Lower lobe of right lung (tissue), 2 donors: ENCODE measurements at regions not wholly inside any gene's neighbourhood (a gene's known extent, or its start where the extent isn't known, plus 50 kb on each side); places are given as distances from the start of the nearest gene placed in this dataset.

Experiments used
- ATAC-seq, 2 donors: fragments of 200-7000 bp; cut with Tn5 transposase; one replicate each; pipeline ENCODE4 v1.9.1; 2020 to 2022; ENCODE audit warnings: mild to moderate bottlenecking in 2 of 2, moderate library complexity in 2 of 2
- DNase-seq: peaks from one replicate; pipeline ENCODE4 v3.0.0-alpha.2; 2020
- H3K27ac ChIP-seq: fragments of 200-600 bp; one replicate; pipeline ENCODE4 v1.8.0; 2022
- H3K27me3 ChIP-seq: fragments of 200-600 bp; one replicate; pipeline ENCODE4 v1.8.0; 2022; ENCODE audit warnings: low read depth
- H3K36me3 ChIP-seq: fragments of 200-600 bp; one replicate; pipeline ENCODE4 v1.8.0; 2022; ENCODE audit warnings: mild to moderate bottlenecking
- H3K4me1 ChIP-seq: fragments of 200-600 bp; one replicate; pipeline ENCODE4 v1.8.0; 2022
- H3K4me3 ChIP-seq: fragments of 200-600 bp; one replicate; pipeline ENCODE4 v1.8.0; 2022; ENCODE audit warnings: mild to moderate bottlenecking
- H3K9me3 ChIP-seq: fragments of 200-600 bp; one replicate; pipeline ENCODE4 v1.8.0; 2022
- CTCF ChIP-seq: fragments of 200-600 bp; IDR thresholded peaks from one replicate; pipeline ENCODE4 v1.8.0; 2022; ENCODE audit warnings: antibody characterized with exemption, mild to moderate bottlenecking
- intact Hi-C: fragments of 100-400 bp; cut with DNase I; formaldehyde crosslinking; loops from one replicate; pipeline ENCODE4 v1.11.0; 2022
- donor health status: DM: no; HTN: yes; CAD: no; lungs with severe emphysema.

DNA sequence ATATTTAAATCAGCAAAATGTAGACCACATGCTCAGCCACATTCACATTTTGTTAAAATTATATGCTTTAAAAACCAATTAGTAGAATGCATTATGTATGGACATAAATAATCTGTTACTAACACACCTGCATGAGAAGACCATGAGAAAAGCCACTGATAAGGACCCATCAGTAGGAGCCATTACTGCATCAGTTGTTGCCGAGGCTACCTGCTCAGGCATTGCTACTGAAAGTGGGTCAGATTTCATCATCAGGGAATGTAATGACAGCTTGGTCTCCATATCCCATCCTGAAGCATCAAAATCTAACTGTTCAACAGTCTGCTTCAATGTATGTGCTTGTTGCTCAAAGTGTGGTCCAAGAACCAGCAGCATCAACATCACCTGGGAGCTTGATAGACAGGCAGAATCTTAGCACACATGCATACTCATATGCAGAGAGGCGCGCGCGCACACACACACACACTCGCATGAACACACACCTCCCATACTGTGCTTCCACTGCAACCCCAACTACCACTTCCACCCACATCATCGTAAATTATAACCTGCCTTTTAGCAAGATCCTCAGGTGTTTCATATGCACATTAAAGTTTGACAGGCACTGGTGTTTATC, 72.4 kb upstream of the FOXB1 start:
- Histone ChIP-seq H3K27me3 (no peaks in the 10 kb centered on the region), H3K27ac (no peak overlapping the region), H3K36me3 (no peaks in the 10 kb centered on the region), H3K4me1 (no peaks in the 10 kb centered on the region), H3K9me3 (no peaks in the 10 kb centered on the region), H3K4me3 (no peak overlapping the region)
- TF ChIP-seq CTCF: no peak
- intact Hi-C loops: no loop called here
- ATAC-seq: no peak
- DNase-seq: no peak

DNA sequence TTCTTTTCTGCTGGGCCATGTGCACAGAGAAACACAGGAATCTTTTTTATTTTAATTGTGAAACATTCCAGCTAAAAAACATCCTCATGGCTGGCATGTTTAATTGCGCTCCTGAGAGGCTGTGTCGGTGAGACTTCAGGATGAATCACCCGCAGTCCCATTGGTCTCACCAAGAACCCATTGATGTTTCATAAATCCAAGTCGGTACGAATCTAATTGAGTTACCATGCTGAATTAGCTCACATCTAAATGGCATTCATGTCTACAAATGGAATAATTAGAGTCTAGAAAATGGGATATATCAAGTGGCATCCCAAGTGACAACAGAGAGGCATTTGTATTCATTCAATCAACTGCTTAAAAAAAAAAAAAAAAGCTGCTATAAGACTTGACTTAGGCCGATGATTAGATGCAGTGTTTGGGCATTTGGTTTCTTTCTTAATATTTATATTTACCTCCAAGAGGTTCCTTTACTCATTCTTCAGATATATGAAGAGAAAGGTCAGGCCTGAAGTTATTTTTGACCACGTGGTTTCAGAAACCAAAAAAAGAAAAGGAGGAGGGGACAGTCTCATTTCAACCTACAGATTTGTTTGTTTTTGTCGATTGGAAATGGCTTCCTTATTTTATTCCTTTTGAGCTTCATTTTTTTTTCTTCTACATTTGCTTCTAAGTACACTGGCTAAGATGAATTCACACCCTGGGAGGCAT, 79.1 kb upstream of the FOXB1 start:
- Histone ChIP-seq H3K27me3 (peaks cover 3% of the 10 kb centered on the region), H3K36me3 (no peaks in the 10 kb centered on the region), H3K9me3 (no peaks in the 10 kb centered on the region), H3K4me1 (no peaks in the 10 kb centered on the region), H3K4me3 (no peak overlapping the region), H3K27ac (no peak overlapping the region)
- ATAC-seq (no peak), DNase-seq (no peak)
- no peak for TF ChIP-seq CTCF
- intact Hi-C loops: no loop called here

DNA sequence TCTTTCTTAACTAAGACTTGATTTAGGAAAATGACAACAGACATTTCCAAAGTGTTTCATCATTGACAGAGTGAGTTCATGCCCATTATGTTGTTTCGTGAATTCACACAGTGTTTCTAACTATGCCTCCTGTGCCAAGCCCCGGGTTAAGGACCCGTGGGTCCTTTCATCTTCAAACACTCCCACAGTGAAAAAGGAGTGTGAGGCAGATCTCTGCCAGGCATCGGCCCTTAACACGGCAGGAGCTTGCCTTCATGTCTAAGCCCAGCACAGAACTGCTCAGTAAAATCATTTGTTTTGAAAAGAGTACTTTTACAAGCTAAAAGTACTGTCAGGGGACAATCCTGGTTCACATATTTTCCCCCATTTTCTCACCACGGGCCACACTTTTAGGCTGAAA, 80.0 kb upstream of the FOXB1 start:
- intact Hi-C loops: no loop called here
- Histone ChIP-seq H3K36me3 (no peaks in the 10 kb centered on the region), H3K9me3 (no peaks in the 10 kb centered on the region), H3K27ac (no peak overlapping the region), H3K27me3 (peaks cover 3% of the 10 kb centered on the region), H3K4me3 (no peak overlapping the region), H3K4me1 (no peaks in the 10 kb centered on the region)
- no peak for TF ChIP-seq CTCF
- ATAC-seq (no peak), DNase-seq (no peak)

GRCh38 chr15:59923508-59923907, 80.6 kb upstream of the FOXB1 start:
- H3K4me3 ChIP-seq: no peak overlapping the region
- no peak for DNase-seq

More at GRCh38 chr15:59923508-59923907, 80.6 kb upstream of the FOXB1 start:
- intact Hi-C loops: no loop called here
- ATAC-seq: no peak
- no peaks in the 10 kb centered on the region for H3K9me3 ChIP-seq
- no peak for TF ChIP-seq CTCF
- peaks cover 3% of the 10 kb centered on the region for H3K27me3 ChIP-seq
- no peaks in the 10 kb centered on the region for H3K4me1 ChIP-seq
- no peaks in the 10 kb centered on the region for H3K36me3 ChIP-seq
- no peak overlapping the region for H3K27ac ChIP-seq
